ENCODE measurements at regions not wholly inside any gene's neighbourhood (a gene's known extent, or its start where the extent isn't known, plus 50 kb on each side); places are given as distances from the start of the nearest gene placed in this dataset.
"Not testable (repeated sequence)": the region's sequence is repeated elsewhere in the genome, so short reads cannot be mapped to it uniquely, and the experiment has no call there.

DNA sequence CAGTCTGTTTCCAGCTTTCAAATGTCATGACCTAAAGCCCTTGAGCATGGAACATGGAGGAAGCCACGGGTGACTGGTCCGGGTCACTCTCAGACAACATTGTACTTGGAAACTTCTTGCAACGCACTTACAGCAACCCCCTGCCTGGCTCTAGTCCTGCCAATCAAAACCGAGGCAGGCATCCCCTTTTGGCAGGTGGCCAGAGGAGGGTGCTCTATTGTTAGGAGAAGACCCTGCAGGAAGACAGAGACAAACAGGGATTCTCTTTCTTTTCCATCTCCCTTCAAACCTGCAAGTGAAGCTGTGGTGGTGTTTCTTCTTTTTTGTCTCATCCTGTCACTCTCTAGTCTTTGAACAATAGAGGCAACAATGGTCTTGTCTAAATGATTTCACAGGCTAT, 667.2 kb downstream of the ZEB2 start:
- no peak for DNase-seq (ENCODE audit: low spot score)

DNA sequence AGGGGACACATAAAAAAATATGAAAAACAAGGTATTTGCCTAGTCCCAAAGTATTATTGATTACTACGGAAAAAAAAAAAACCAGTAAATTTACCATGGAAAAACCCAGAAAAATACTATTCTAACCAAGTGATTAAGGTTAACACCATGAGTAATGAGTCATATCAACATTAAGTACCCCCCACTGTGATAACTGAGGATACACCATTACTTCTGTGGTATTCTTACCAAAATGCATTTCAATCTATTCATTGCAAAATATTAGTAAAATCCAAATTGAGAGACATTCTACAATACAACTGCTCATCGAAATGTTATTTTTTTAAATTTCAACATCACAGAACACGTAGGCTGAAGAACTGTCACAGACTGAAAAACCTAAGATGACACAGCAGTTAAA, 669.8 kb downstream of the ZEB2 start:
- DNase-seq (ENCODE audit: low spot score) = no peak

DNA sequence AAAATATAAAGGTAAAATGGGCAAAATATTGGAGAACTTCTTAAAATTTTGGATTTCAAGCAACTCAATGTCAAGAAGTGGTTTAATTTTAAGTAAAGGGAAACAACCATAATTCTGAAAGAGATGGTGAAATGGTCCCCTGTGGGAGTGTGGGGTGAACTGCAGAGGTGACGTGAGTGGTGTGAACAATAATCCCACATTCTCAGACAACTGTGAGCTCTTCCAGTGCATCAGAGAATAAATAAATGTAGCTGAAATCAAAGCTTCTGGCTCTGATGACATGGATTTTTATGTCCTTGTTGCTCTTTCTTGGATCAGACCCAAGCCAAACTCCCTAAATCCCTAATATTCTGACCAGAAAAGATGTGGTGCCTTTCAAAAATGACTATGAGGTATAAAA, 672.7 kb downstream of the ZEB2 start:
- DNase-seq (ENCODE audit: low spot score) = no peak

DNA sequence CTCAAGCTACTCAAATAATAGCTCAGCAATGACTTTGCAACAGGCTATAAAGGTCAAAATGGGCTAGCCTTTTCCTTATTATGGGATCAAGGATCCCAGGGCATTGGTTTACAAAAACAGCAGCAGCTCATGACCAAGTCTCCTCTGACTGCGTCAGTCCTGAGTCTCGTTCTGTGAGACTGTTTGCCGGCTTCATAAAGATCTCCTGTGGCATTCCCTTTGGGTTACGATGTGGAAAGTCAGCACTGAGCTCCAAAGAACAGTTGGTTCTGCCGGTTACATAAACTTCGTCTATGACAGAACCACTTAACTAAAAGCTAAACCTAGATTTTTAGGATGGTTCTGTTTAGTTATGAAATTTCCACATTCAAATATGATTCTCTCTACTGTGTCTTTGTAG, 674.9 kb downstream of the ZEB2 start:
- no peak for DNase-seq (ENCODE audit: low spot score)

DNA sequence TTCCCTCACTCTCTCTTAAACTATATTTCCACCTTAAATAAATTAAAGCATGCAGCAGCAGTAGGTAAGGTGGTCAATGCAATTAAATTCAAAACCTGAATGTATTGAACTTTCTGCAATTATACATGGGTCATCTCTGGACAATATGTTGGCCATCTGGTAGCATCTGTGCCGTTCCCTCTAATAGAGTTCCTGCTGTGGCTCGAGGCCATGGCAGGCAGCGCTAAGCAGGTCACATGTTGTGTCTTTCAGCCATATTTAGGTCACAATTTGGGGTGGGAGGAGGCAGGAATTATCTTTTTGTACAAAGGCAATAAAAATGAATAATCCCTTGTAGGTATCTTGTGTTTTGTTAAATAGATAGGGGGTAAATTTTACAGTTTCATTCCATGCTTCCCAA, 676.2 kb downstream of the ZEB2 start:
- DNase-seq (ENCODE audit: low spot score) = no peak

DNA sequence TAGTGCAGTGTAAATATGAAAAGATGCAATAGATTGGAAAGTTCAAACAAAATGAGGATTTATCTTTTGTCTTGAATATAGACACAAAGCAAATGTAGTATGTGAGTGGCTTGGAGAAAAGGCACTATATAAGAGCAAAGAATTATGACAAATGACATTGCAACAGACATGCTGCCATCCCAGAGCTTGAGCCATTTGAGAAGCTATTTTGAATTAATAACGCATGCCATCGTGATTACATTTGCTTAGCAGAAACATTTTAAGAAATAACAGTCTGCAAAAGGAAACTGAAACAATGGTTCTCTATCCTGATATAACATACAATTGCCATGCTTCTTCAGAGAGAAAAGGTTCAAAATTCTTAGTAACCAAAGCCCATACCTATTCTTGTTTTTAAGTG, 677.1 kb downstream of the ZEB2 start:
- no peak for DNase-seq (ENCODE audit: low spot score)

DNA sequence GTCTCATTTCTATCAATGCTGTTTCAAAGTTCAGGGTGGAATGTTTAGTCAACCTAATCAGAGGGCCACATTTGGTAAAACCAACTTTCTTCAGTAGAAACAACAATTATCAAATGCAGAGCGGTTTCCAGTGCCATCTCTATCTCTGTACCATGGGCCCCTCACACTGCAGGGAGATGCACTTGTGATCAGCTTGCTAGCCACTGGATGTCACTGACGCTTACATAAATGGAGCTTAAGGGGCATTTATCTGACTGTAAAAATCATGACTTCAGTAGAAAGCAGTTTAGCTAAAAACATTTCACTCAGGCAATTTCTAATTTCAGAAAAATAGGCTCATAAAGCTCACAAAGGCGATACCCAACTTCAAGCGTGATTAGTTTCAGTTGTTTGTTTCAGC, 678.0 kb downstream of the ZEB2 start:
- no peak for DNase-seq (ENCODE audit: low spot score)

DNA sequence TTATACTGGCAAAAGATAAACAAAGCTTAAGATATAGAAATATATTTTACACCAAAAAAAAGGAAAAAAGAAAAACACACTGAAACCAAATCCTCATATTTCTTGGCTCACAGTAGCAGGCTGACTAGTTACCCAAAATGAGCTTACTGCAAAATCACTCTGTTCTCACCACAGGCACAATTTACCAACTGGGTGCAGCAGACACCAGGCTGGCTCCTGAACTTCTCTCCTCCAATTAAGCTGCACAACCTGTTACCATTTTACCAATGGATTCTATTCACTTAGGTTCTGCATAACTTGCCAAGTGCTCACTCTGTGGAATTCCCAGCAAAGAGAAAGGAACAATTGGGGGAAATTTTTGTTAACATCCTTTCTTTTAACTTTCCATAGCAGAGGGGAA, 679.3 kb downstream of the ZEB2 start:
- DNase-seq (ENCODE audit: low spot score) = no peak

DNA sequence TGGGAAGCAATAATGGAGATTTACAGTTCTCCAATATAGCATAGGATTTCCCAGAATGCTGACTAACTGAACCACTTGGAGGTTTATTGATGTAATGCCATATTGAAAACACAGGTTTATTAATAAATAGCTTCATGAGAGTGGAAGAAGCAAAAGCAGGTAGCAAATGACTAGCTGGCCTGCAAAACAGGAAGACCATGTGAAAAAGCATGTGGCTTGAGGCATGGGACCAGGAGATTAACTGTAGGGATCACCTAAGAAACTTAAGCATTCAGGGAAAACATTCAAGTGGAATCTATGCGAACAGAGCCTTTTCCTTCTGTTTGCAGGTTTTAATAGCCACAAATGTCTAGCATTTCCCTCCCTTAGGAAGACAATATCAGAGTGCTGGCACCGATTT, 679.7 kb downstream of the ZEB2 start:
- no peak for DNase-seq (ENCODE audit: low spot score)

DNA sequence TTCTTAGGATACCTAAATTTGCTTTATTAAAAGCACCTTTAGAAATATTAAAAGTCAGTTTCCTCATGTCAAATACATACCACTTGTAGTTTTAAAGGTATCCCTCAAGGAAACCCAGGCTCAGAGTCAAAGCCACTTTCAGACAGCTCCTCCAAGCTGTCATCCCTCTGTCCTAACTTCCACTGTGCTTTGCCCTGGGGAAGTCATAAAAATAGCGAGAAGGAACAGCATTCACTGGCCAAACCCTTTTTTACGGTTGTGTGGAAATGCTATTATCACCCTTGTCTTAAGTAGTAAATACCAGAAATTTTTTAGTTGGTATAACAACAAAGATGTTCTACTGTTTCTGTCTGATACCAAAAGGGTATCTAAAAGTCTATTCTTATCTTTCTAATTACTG, 680.5 kb downstream of the ZEB2 start:
- no peak for DNase-seq (ENCODE audit: low spot score)

DNA sequence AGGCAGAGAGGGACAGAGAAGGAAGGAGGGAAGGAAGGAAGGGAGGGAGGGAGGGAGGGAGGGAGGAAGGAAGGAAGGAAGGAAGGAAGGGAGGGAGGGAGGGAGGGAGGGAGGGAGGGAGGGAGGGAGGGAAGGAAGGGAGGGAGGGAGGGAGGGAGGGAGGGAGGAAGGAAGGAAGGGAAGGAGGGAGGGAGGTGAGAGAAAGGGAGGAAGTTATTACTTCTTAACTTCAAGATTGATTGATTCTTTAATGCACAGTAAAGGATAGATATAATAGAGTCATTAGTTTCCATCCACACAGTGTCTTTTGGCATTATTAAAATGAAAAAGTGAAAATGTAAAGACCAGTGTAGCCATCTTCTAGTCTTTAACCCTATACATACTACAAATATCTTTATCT, 682.9 kb downstream of the ZEB2 start:
- DNase-seq (ENCODE audit: low spot score) = not testable (repeated sequence)

DNA sequence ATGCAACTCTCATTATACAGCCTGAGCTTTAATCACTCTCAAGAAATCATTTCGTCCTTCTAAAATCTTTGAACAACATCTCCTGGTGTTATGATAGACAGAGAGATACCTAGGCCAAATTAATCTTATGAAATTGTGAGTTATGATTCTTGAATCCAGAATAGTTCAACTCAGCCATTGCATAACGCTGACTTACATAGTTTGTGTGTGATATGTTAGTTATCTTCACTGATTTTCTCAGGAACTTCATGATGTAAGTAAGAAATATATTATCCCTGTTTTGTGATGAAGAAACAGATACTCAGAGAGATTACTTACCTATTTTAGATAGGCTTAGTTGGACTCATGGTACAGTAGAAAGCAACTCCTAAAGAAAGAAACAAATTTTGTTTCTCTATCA, 684.4 kb downstream of the ZEB2 start:
- no peak for DNase-seq (ENCODE audit: low spot score)

DNA sequence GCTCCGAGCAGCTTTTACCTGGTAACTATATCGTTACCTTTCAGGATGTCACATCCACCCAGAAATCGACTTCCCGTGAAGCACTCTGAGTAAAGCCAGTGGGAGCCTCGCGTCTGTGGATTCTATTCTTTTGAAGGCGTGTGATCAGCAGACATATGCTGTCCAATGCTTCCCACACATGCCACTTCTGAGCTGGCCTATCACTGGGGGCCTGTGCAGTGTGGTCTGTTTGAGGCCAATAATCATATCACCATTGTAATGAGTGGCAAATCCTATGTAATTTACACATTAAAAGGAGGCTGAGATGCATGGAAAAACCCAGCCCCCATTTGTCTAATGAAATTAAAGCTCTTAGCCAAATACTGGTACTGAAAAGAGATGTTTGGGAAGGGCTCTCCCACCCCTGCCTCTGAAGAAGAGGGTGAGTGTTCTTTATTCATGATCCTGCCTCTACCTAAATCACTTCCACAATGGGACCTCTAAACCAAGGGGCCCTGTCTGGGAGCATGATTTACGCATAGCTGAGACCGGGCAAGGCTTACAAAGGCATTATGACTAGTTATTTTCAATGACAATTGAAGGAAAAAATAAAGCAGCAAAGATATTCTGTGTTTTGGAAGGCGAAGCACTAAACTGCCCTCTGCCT, 686.8 kb downstream of the ZEB2 start:
- DNase-seq (ENCODE audit: low spot score) = no peak

DNA sequence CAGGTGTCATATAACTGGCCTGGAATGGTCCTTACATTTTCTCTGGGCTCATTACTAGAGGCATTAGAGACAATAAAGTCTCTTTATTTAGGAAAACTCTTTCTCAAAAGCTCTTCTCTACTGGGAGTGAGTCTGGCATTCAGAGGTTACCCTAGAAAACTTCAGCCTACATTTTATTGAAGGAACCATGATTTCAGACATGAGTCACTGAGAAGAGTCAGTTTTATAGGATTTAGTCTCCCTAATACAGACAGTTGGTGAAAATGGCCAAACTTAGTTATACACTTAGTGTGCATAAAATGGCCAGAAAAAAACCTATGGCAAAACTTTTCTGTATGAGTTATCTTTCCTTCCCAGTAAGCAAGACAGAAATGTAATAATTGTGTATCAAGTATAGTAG, 689.4 kb downstream of the ZEB2 start:
- no peak for DNase-seq (ENCODE audit: low spot score)

DNA sequence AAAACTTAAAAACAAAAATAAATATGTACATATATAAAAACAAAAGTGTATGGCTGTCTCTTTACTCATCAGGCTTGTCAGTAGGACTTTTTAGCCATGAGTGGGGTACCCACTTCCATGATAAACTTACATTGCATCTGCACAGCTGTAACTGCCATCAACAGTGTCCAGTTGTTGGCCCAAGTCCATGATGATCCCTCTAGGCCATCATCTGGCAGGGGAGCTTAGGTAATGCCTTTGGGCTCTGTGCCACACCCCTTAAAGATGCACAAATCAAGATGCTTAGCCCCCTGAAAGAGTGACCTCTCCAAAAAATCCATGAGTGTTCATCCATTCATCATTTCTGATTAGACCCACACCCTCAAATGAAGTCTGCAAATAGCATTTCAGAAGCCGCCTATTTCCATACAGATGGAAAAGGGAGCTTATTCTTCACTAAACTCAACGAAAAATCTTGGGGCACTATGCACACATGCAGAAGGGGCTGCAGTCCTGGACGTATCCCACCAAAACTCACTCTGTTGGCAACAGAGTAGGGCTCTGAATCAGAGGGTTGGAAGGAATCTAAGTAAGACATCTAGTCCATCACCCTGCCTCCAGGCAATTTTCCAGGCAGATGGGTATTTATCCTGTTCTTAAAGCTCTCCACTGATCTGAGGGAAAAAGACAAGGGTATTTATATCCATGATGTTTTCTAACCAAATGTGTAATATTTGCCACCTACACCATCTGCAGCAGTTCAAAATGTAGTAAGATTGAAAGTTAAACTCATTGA, 691.0 kb downstream of the ZEB2 start:
- no peak for DNase-seq (ENCODE audit: low spot score)

DNA sequence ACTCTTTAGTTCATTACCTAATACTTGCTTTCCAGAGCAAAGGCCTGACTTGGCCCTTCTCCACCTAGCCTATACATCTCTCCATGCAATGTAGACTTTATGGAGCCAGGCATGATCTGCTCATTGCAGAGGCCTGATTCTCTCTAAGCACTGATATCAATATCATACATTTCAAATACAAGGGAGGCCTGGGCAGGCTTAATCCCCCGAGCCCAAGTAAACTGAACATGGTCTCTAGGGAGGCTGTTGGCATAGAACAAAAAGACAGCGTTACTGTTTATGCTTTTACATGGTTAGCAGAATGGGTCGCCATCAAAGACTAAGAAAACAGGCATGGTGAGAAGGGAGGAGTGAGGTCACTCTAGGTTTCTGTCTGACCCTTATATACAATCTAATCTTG, 695.1 kb downstream of the ZEB2 start:
- no peak for DNase-seq (ENCODE audit: low spot score)

DNA sequence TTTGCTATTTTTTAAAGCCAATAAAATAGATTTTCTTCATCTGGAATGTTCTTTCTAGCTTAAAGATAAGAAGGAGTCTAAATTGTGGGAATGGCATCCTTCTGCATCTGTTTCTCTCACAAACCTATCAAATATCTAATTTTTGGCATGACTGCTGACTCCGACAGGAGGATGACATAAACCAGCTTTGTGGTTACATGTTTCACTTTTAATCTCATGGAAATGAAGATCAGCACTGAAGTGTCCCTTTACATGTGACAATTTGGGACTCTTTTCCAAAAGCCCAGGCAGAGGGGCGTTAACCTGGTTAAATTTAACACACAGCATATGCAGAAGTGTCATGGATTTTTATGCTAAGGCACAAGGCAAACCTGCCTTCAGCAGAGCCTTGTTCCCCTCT, 694.7 kb downstream of the ARHGAP15 start:
- no peak for DNase-seq (ENCODE audit: low spot score)

DNA sequence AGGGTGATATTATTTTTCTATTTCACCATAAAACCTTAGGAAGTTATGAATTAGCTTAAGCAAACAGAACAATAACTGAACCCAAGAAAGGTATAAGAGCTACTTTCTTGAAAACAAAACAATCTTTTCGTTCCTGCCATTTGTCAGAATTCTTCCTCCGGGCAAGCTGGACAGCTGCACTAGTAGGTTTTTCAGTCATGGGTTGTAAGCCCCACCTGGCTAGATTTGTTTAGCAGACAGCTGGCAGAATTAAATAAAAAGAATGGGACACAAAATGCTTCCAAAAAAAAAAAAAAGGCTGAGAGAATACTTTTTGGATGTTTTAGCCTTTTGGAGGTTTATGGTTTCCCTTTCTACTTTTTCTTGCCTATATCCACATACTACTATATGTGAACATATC, 694.1 kb downstream of the ARHGAP15 start:
- DNase-seq (ENCODE audit: low spot score) = no peak

DNA sequence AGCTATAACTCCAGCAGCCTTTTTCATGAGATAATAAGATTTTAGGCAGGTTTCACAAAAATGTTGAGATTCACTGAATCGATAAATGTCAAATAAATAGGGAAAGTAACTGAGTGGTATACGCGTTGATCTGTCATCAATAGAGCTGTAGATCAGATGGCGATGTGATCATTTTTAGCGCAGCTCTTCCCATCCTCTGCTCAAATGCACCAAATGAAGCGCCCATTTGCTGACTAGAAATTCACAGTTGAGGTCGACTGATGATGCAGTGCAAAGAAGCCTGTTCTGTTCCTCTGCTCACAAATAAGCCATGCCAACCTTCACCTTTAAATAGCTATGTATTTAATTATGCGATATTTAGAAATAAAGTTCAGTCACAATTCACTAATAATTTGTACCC, 693.5 kb downstream of the ARHGAP15 start:
- no peak for DNase-seq (ENCODE audit: low spot score)

DNA sequence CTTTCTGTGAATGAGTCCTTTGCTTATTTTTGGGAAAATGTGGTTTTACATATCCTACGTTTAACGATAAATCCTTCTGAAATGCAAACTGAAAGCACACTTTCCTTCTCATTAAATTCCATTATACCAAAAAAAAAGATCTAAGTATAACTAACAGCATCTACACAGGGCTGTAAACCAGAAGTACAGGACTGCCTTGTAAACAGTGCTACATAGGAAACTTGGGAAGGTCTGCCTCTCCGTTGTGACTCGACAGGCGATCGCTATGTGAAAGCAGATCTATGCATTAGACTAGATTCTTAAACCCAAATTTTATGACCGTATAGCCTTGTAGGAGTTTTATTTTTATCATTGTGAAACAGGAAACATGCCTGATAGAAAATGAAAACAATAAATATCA, 690.5 kb downstream of the ARHGAP15 start:
- no peak for DNase-seq (ENCODE audit: low spot score)

DNA sequence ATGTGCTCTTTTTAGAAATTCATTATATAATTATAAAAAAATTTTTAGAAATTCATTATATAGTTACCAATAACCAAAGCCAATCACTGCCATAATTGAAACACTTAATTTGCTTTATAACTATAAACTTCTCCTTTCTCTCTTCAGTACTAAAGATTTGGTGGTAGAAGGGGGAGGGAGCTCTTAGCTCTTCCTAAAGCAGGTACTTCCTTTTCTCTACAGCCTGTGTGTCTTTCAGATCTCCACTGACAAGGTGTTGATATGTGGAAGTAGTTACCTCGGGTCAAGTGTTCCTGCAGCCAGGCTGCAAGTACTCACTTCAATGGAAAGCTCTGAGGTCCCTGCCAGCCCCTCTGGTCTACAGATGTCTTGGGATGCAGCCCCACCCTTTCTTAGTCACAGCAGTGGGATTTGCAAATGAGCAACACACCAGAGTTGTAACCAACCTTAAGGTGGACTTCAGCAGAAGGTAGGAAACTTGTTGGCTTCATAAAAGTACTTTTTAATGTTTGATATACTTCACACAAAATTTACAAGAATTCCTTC, 690.0 kb downstream of the ARHGAP15 start:
- no peak for DNase-seq (ENCODE audit: low spot score)

Measured in hepatic stellate cell (primary cell).